ENCODE measurements at regions not wholly inside any gene's neighbourhood (a gene's known extent, or its start where the extent isn't known, plus 50 kb on each side); places are given as distances from the start of the nearest gene placed in this dataset.

DNA sequence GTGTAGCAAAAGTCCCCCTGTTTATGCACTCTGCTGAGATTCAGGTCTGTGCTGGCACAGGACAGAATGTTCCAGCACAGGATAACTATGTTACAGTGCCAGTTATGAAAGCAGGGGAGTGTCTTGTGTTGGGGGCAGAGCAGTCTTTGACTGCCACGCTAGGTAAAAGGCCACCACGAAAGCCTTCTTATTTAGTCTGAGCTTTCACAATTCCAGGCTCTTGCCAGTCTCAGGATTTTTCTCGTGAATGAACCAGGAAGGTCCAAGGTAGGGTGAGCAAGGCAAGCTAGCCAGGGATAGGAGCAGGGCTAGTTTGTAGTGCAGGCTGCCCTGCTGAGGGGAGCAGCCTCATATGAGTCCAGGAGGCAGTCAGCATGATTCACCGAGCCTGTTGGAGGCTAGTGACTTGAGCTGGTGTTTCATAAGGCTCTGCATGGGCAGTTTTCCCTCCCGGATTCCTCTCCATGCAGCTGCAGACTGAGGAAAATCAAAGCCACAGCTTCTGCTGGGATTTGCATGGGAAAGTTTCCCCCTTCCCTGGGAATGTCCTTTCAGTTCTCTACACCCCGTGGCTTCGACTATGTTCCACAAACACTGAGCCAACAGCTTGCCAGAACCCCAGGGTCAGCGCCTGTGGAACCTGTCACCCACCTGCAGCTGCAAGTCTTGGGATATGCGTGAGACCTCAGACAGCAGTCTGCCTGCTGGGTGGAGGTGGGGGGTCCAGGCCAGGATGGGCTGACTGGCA, 112.3 kb downstream of the JCAD start:
- Histone ChIP-seq H2AFZ (ENCODE audit: insufficient read depth, low read depth, low read length, poor library complexity, severe bottlenecking) (no peak overlapping the region), H3K9ac (ENCODE audit: insufficient read depth, low read length, poor library complexity, severe bottlenecking) (no peak overlapping the region), H3K36me3 (replicated peaks in 1 of 2; ENCODE audit: control insufficient read depth in 1 of 2, insufficient read depth in 2 of 2, low read length in 2 of 2) (no peaks in the 10 kb centered on the region), H3K4me3 (replicated peaks in 1 of 3; ENCODE audit: low read depth in 2 of 3, low read length in 3 of 3) (no peak overlapping the region), H4K20me1 (ENCODE audit: insufficient read depth, low read length) (no peaks in the 10 kb centered on the region), H3K27ac (ENCODE audit: low read depth in 1 of 2, low read length in 2 of 2) (no peak overlapping the region), H3K79me2 (ENCODE audit: insufficient read depth, low read length) (no peaks in the 10 kb centered on the region), H3K9me3 (replicated peaks in 1 of 2; ENCODE audit: control insufficient read depth in 1 of 2, insufficient read depth in 1 of 2, low read length in 2 of 2) (no peaks in the 10 kb centered on the region), H3K27me3 (ENCODE audit: control insufficient read depth in 2 of 2, insufficient read depth in 2 of 2, low read length in 2 of 2) (no peaks in the 10 kb centered on the region), H3K4me1 (ENCODE audit: control insufficient read depth in 1 of 2, insufficient read depth in 2 of 2, low read length in 2 of 2) (no peaks in the 10 kb centered on the region), H3K4me2 (replicated peaks; ENCODE audit: extremely low read depth, low read length, poor library complexity, severe bottlenecking) (no peak overlapping the region)
- 89% methylated on average over 8 of the region's 9 CpGs for WGBS (ENCODE audit: insufficient coverage)
- Mint-ChIP-seq H3K4me1 (peaks cover 2% of the 10 kb centered on the region), H3K36me3 (no peaks in the 10 kb centered on the region), H3K27ac (no peak overlapping the region), H3K4me3 (no peak overlapping the region), H3K9me3 (peaks cover 0 to 2% (median 0%) of the 10 kb centered on the region in 7 donors), H3K27me3 (ENCODE audit: low read depth in 3 of 3) (peaks cover 0 to 3% (median 0%) of the 10 kb centered on the region in 3 donors)
- TF ChIP-seq, protein P1, sequence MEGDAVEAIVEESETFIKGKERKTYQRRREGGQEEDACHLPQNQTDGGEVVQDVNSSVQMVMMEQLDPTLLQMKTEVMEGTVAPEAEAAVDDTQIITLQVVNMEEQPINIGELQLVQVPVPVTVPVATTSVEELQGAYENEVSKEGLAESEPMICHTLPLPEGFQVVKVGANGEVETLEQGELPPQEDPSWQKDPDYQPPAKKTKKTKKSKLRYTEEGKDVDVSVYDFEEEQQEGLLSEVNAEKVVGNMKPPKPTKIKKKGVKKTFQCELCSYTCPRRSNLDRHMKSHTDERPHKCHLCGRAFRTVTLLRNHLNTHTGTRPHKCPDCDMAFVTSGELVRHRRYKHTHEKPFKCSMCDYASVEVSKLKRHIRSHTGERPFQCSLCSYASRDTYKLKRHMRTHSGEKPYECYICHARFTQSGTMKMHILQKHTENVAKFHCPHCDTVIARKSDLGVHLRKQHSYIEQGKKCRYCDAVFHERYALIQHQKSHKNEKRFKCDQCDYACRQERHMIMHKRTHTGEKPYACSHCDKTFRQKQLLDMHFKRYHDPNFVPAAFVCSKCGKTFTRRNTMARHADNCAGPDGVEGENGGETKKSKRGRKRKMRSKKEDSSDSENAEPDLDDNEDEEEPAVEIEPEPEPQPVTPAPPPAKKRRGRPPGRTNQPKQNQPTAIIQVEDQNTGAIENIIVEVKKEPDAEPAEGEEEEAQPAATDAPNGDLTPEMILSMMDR (IDR thresholded peaks at IDR 0.05), result no peak
- intact Hi-C loops (cut with micrococcal nuclease), result no loop called here
- DNase-seq, result no peak

DNA sequence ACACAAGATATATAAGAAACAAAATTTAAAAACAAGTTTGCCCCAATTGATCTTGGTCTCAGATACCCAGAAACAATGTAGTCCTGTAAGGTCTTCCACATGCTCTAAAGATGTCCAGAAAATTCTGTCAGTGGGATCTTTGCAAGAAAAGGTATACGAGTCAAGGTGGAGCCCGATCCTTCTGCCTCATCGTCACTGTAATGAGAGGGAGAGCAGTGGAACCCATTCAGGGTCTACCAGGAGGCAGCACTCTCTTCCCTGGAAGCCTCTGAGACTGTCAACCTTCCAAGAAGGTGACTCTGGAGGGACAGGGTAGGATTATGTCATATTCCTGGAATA, 112.8 kb downstream of the JCAD start:
- no peak overlapping the region for H3K27ac Mint-ChIP-seq
- H3K9me3 Mint-ChIP-seq, result peaks cover 0 to 3% (median 0%) of the 10 kb centered on the region in 7 donors
- Histone ChIP-seq H3K9me3 (replicated peaks in 1 of 2; ENCODE audit: control insufficient read depth in 1 of 2, insufficient read depth in 1 of 2, low read length in 2 of 2) (no peaks in the 10 kb centered on the region), H3K79me2 (ENCODE audit: insufficient read depth, low read length) (no peaks in the 10 kb centered on the region), H3K4me3 (replicated peaks in 1 of 3; ENCODE audit: low read depth in 2 of 3, low read length in 3 of 3) (no peak overlapping the region), H3K27me3 (ENCODE audit: control insufficient read depth in 2 of 2, insufficient read depth in 2 of 2, low read length in 2 of 2) (no peaks in the 10 kb centered on the region), H3K27ac (ENCODE audit: low read depth in 1 of 2, low read length in 2 of 2) (no peak overlapping the region), H3K4me2 (replicated peaks; ENCODE audit: extremely low read depth, low read length, poor library complexity, severe bottlenecking) (no peak overlapping the region), H4K20me1 (ENCODE audit: insufficient read depth, low read length) (no peaks in the 10 kb centered on the region), H3K36me3 (replicated peaks in 1 of 2; ENCODE audit: control insufficient read depth in 1 of 2, insufficient read depth in 2 of 2, low read length in 2 of 2) (no peaks in the 10 kb centered on the region), H2AFZ (ENCODE audit: insufficient read depth, low read depth, low read length, poor library complexity, severe bottlenecking) (no peak overlapping the region), H3K9ac (ENCODE audit: insufficient read depth, low read length, poor library complexity, severe bottlenecking) (no peak overlapping the region), H3K4me1 (ENCODE audit: control insufficient read depth in 1 of 2, insufficient read depth in 2 of 2, low read length in 2 of 2) (no peaks in the 10 kb centered on the region)
- H3K4me1 Mint-ChIP-seq, result peaks cover 8% of the 10 kb centered on the region
- H3K4me3 Mint-ChIP-seq, result no peak overlapping the region
- TF ChIP-seq, protein P1 (IDR thresholded peaks at IDR 0.05), result no peak
- WGBS (ENCODE audit: insufficient coverage), result no CpG with 5 or more reads among the region's 3 CpGs
- DNase-seq, result no peak
- intact Hi-C loops (cut with micrococcal nuclease), result no loop called here
- H3K27me3 Mint-ChIP-seq (ENCODE audit: low read depth in 3 of 3), result peaks cover 0 to 3% (median 0%) of the 10 kb centered on the region in 3 donors
- no peaks in the 10 kb centered on the region for H3K36me3 Mint-ChIP-seq

Measured in CD14-positive monocyte (primary cell).